ENCODE measurements at regions not wholly inside any gene's neighbourhood (a gene's known extent, or its start where the extent isn't known, plus 50 kb on each side); places are given as distances from the start of the nearest gene placed in this dataset.

- no peak for TF ChIP-seq ZNF331 (CRISPR knock-in tag; IDR thresholded peaks at IDR 0.05; ENCODE audit: low read depth)
- TF ChIP-seq, protein P1, sequence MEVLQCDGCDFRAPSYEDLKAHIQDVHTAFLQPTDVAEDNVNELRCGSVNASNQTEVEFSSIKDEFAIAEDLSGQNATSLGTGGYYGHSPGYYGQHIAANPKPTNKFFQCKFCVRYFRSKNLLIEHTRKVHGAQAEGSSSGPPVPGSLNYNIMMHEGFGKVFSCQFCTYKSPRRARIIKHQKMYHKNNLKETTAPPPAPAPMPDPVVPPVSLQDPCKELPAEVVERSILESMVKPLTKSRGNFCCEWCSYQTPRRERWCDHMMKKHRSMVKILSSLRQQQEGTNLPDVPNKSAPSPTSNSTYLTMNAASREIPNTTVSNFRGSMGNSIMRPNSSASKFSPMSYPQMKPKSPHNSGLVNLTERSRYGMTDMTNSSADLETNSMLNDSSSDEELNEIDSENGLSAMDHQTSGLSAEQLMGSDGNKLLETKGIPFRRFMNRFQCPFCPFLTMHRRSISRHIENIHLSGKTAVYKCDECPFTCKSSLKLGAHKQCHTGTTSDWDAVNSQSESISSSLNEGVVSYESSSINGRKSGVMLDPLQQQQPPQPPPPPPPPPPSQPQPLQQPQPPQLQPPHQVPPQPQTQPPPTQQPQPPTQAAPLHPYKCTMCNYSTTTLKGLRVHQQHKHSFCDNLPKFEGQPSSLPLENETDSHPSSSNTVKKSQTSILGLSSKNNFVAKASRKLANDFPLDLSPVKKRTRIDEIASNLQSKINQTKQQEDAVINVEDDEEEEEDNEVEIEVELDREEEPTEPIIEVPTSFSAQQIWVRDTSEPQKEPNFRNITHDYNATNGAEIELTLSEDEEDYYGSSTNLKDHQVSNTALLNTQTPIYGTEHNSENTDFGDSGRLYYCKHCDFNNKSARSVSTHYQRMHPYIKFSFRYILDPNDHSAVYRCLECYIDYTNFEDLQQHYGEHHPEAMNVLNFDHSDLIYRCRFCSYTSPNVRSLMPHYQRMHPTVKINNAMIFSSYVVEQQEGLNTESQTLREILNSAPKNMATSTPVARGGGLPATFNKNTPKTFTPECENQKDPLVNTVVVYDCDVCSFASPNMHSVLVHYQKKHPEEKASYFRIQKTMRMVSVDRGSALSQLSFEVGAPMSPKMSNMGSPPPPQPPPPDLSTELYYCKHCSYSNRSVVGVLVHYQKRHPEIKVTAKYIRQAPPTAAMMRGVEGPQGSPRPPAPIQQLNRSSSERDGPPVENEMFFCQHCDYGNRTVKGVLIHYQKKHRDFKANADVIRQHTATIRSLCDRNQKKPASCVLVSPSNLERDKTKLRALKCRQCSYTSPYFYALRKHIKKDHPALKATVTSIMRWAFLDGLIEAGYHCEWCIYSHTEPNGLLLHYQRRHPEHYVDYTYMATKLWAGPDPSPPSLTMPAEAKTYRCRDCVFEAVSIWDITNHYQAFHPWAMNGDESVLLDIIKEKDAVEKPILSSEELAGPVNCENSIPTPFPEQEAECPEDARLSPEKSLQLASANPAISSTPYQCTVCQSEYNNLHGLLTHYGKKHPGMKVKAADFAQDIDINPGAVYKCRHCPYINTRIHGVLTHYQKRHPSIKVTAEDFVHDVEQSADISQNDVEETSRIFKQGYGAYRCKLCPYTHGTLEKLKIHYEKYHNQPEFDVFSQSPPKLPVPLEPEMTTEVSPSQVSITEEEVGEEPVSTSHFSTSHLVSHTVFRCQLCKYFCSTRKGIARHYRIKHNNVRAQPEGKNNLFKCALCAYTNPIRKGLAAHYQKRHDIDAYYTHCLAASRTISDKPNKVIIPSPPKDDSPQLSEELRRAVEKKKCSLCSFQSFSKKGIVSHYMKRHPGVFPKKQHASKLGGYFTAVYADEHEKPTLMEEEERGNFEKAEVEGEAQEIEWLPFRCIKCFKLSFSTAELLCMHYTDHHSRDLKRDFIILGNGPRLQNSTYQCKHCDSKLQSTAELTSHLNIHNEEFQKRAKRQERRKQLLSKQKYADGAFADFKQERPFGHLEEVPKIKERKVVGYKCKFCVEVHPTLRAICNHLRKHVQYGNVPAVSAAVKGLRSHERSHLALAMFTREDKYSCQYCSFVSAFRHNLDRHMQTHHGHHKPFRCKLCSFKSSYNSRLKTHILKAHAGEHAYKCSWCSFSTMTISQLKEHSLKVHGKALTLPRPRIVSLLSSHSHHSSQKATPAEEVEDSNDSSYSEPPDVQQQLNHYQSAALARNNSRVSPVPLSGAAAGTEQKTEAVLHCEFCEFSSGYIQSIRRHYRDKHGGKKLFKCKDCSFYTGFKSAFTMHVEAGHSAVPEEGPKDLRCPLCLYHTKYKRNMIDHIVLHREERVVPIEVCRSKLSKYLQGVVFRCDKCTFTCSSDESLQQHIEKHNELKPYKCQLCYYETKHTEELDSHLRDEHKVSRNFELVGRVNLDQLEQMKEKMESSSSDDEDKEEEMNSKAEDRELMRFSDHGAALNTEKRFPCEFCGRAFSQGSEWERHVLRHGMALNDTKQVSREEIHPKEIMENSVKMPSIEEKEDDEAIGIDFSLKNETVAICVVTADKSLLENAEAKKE (CRISPR knock-in tag; IDR thresholded peaks at IDR 0.05), result no peak
- Histone ChIP-seq H3K4me1 (ENCODE audit: insufficient read depth) (peaks cover 12% of the 10 kb centered on the region; the same call in 1 of the 2 replicates), H3K27me3 (ENCODE audit: insufficient read depth) (no peaks in the 10 kb centered on the region), H3K4me3 (no peak overlapping the region), H3K36me3 (ENCODE audit: insufficient read depth) (no peaks in the 10 kb centered on the region), H3K4me2 (no peak overlapping the region), H4K20me1 (replicated peaks; ENCODE audit: insufficient read depth) (no peaks in the 10 kb centered on the region), H3K27ac (ENCODE audit: low read depth) (no peak overlapping the region), H3K9me2 (ENCODE audit: insufficient read depth) (no peaks in the 10 kb centered on the region), H3K79me2 (replicated peaks; ENCODE audit: insufficient read depth) (no peaks in the 10 kb centered on the region), H2AFZ (no peak overlapping the region), H3F3A (replicated peaks; ENCODE audit: low read depth) (peaks cover 7% of the 10 kb centered on the region; the same call in 1 of the 2 replicates)
- DNase-seq (ENCODE audit: low spot score) (no peak), ATAC-seq (no peak)
- peaks cover 49% of the 10 kb centered on the region for H3K4me1 Mint-ChIP-seq
- H3K36me3 Mint-ChIP-seq (ENCODE audit: low read depth), result no peaks in the 10 kb centered on the region; the same call in 2 of the 3 replicates
- H3K27me3 Mint-ChIP-seq (ENCODE audit: insufficient read depth, low read depth, poor library complexity), result peaks cover 28% of the 10 kb centered on the region
- no peak overlapping the region for H3K27ac Mint-ChIP-seq
- no peaks in the 10 kb centered on the region for H3K9me3 Mint-ChIP-seq
- no peak overlapping the region for H3K4me3 Mint-ChIP-seq
Observed at GRCh38 chr5:141786700-141787099, 91.5 kb downstream of the PCDH1 start.

DNA sequence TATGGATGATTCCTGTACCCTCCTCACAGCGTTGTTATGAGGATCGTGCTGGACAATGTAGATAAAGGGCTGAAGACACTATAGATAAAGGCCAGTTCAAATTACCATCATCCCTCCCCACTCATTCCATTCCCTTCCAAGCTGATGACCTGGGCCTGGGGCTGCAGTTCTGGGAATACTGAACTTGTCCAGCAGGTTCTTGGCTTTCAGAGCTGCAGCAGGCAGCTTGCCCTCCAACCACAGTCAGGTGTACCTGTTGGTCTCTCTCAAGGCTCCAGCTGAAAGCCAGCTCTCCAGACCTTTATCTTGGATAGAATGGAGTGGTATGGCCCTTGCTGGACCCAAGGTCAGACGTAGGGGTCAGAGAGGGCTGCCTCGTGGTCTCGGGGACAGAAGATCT lies 92.5 kb downstream of the PCDH1 start:
- H3K27ac Mint-ChIP-seq, result no peak overlapping the region
- ATAC-seq, result no peak
- 0 out of 2 replicates have a peak overlapping the region, but pooled peaks have one; percentile 38 for H3K4me2 ChIP-seq

More for the DNA sequence above, 92.5 kb downstream of the PCDH1 start:
- no peak overlapping the region for H2AFZ ChIP-seq
- no peak overlapping the region for H3K27ac ChIP-seq (ENCODE audit: low read depth)
- H3K4me3 Mint-ChIP-seq, result no peak overlapping the region
- H3K36me3 ChIP-seq (ENCODE audit: insufficient read depth), result no peaks in the 10 kb centered on the region
- H3K36me3 Mint-ChIP-seq (ENCODE audit: low read depth), result no peaks in the 10 kb centered on the region; the same call in 2 of the 3 replicates
- peaks cover 7% of the 10 kb centered on the region; the same call in 1 of the 2 replicates for H3F3A ChIP-seq (replicated peaks; ENCODE audit: low read depth)
- H4K20me1 ChIP-seq (replicated peaks; ENCODE audit: insufficient read depth), result no peaks in the 10 kb centered on the region
- no peak for DNase-seq (ENCODE audit: low spot score)
- no peak overlapping the region for H3K4me3 ChIP-seq
- TF ChIP-seq, protein P2, sequence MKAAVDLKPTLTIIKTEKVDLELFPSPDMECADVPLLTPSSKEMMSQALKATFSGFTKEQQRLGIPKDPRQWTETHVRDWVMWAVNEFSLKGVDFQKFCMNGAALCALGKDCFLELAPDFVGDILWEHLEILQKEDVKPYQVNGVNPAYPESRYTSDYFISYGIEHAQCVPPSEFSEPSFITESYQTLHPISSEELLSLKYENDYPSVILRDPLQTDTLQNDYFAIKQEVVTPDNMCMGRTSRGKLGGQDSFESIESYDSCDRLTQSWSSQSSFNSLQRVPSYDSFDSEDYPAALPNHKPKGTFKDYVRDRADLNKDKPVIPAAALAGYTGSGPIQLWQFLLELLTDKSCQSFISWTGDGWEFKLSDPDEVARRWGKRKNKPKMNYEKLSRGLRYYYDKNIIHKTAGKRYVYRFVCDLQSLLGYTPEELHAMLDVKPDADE (IDR thresholded peaks at IDR 0.05), result no peak
- TF ChIP-seq REST (IDR thresholded peaks at IDR 0.05; ENCODE audit: unreplicated experiment) (no peak), ZNF114 (CRISPR knock-in tag; IDR thresholded peaks at IDR 0.05) (no peak), POLR2AphosphoS5 (IDR thresholded peaks at IDR 0.05; ENCODE audit: low read depth) (no peak)
- H3K4me1 ChIP-seq (ENCODE audit: insufficient read depth), result peaks cover 12% of the 10 kb centered on the region; the same call in 1 of the 2 replicates
- no peaks in the 10 kb centered on the region for H3K9me3 Mint-ChIP-seq
- no peaks in the 10 kb centered on the region for H3K79me2 ChIP-seq (replicated peaks; ENCODE audit: insufficient read depth)
- H3K27me3 Mint-ChIP-seq (ENCODE audit: insufficient read depth, low read depth, poor library complexity), result peaks cover 25% of the 10 kb centered on the region
- H3K27me3 ChIP-seq (ENCODE audit: insufficient read depth), result no peaks in the 10 kb centered on the region
- H3K4me1 Mint-ChIP-seq, result peaks cover 54% of the 10 kb centered on the region
- H3K9me2 ChIP-seq (ENCODE audit: insufficient read depth), result no peaks in the 10 kb centered on the region

Measured in GM23338 (cell line).